ENCODE measurements at regions not wholly inside any gene's neighbourhood (a gene's known extent, or its start where the extent isn't known, plus 50 kb on each side); places are given as distances from the start of the nearest gene placed in this dataset.
"Not testable (repeated sequence)": the region's sequence is repeated elsewhere in the genome, so short reads cannot be mapped to it uniquely, and the experiment has no call there.

- DNase-seq (ENCODE audit: low read depth): no peak
These were observed 151.5 kb downstream of the KCNJ2 start for GRCh38 chr17:70320673-70321345.

- DNase-seq (ENCODE audit: low read depth): no peak
These were observed 152.0 kb downstream of the KCNJ2 start for GRCh38 chr17:70321352-70321751.

GRCh38 chr17:70323269-70323668 is 153.9 kb downstream of the KCNJ2 start:
- no peak for DNase-seq (ENCODE audit: low read depth)

GRCh38 chr17:70324031-70324430 is 154.7 kb downstream of the KCNJ2 start:
- no peak for DNase-seq (ENCODE audit: low read depth)

- DNase-seq (ENCODE audit: low read depth): no peak
These were observed 157.9 kb downstream of the KCNJ2 start for GRCh38 chr17:70327279-70327678.

- DNase-seq (ENCODE audit: low read depth): no peak
These were observed 158.4 kb downstream of the KCNJ2 start for GRCh38 chr17:70327723-70328122.

- DNase-seq (ENCODE audit: low read depth): no peak
These were observed 160.4 kb downstream of the KCNJ2 start for GRCh38 chr17:70329721-70330120.

GRCh38 chr17:70331066-70331465 is 161.7 kb downstream of the KCNJ2 start:
- not testable (repeated sequence) for DNase-seq (ENCODE audit: low read depth)

- DNase-seq (ENCODE audit: low read depth): no peak
These were observed 163.3 kb downstream of the KCNJ2 start for GRCh38 chr17:70332356-70333210.

GRCh38 chr17:70336411-70336810 is 167.1 kb downstream of the KCNJ2 start:
- no peak for DNase-seq (ENCODE audit: low read depth)

- no peak for DNase-seq (ENCODE audit: low read depth)
These were observed 169.6 kb downstream of the KCNJ2 start for GRCh38 chr17:70338946-70339354.

- DNase-seq (ENCODE audit: low read depth): no peak
These were observed 173.8 kb downstream of the KCNJ2 start for GRCh38 chr17:70343114-70343513.

- no peak for DNase-seq (ENCODE audit: low read depth)
These were observed 175.2 kb downstream of the KCNJ2 start for GRCh38 chr17:70344386-70345060.

- no peak for DNase-seq (ENCODE audit: low read depth)
These were observed 175.7 kb downstream of the KCNJ2 start for GRCh38 chr17:70345061-70345460.

- DNase-seq (ENCODE audit: low read depth): no peak
These were observed 183.5 kb downstream of the KCNJ2 start for GRCh38 chr17:70352834-70353233.

- no peak for DNase-seq (ENCODE audit: low read depth)
These were observed 184.2 kb downstream of the KCNJ2 start for GRCh38 chr17:70353408-70354092.

GRCh38 chr17:70355185-70355584 is 185.9 kb downstream of the KCNJ2 start:
- no peak for DNase-seq (ENCODE audit: low read depth)

- DNase-seq (ENCODE audit: low read depth): no peak
These were observed 187.9 kb downstream of the KCNJ2 start for GRCh38 chr17:70357190-70357589.

- peak; percentile 28 for DNase-seq (ENCODE audit: low read depth)
These were observed 195.8 kb downstream of the KCNJ2 start for GRCh38 chr17:70365091-70365583.

GRCh38 chr17:70366386-70366785 is 197.1 kb downstream of the KCNJ2 start:
- DNase-seq (ENCODE audit: low read depth): no peak

- no peak for DNase-seq (ENCODE audit: low read depth)
These were observed 198.7 kb downstream of the KCNJ2 start for GRCh38 chr17:70368011-70368410.
